Neural crest cell (in vitro differentiated cells): ENCODE measurements at regions not wholly inside any gene's neighbourhood (a gene's known extent, or its start where the extent isn't known, plus 50 kb on each side); places are given as distances from the start of the nearest gene placed in this dataset.

Source experiments
- DNase-seq: peaks from one replicate; pipeline ENCODE4 v3.0.0; 2021; ENCODE audit warnings: low read depth, mixed read lengths, low spot score
- H3K27ac Mint-ChIP-seq: one replicate; pipeline ENCODE4 v1.8.0; 2021; ENCODE audit warnings: mild to moderate bottlenecking, mixed read lengths; ENCODE audit not compliant: unreplicated experiment
- H3K27me3 Mint-ChIP-seq: 2 replicates; pipeline ENCODE4 v1.8.0; 2021; ENCODE audit warnings: low read depth, mild to moderate bottlenecking, mixed read lengths
- H3K36me3 Mint-ChIP-seq: 2 replicates; pipeline ENCODE4 v1.8.0; 2021; ENCODE audit warnings: low read depth, mild to moderate bottlenecking, mixed read lengths
- H3K4me1 Mint-ChIP-seq: 2 replicates; pipeline ENCODE4 v1.8.0; 2021; ENCODE audit warnings: mixed read lengths
- H3K4me3 Mint-ChIP-seq: one replicate; pipeline ENCODE4 v1.8.0; 2021; ENCODE audit warnings: mild to moderate bottlenecking, mixed read lengths
- H3K9me3 Mint-ChIP-seq: 2 replicates; pipeline ENCODE4 v1.8.0; 2021; ENCODE audit warnings: mixed read lengths
- TF ChIP-seq, protein P1 (sequence below): fragments of 200-600 bp; sonication (generic); conservative IDR thresholded peaks from 2 replicates; pipeline ENCODE4 v1.5.0; 2021; ENCODE audit warnings: antibody characterized with exemption, mild to moderate bottlenecking

DNA sequence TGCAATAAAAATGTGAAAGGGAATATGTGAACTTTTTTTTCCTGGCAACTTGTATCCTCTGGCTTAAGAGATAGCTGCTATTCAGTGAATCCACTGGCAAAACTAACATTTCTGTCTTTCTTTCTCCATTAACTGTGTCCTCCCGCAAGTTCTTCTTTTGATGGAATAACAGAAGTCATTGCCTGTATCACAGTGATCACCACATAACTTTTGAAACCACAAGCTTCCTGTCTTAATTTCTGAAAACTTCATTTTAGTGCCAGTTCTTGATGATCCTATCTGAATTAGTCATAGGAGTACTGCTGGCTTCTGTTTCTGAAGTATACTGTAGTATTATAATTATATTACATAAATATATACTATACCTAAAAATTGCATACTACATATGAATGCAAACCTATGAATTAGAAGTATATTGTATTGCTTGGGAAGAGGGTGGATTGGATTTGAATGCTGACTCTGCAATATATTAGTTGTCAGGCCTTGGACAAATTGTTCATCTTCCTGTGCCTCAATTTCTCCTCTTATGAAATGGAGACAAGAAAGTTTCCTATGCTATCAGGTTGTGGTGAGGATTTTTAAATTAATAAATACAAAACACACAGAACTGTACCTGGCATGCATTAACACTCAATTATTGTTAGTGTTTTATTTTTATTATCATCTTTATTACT, 441.6 kb downstream of the CETN3 start:
- TF ChIP-seq, protein P1, sequence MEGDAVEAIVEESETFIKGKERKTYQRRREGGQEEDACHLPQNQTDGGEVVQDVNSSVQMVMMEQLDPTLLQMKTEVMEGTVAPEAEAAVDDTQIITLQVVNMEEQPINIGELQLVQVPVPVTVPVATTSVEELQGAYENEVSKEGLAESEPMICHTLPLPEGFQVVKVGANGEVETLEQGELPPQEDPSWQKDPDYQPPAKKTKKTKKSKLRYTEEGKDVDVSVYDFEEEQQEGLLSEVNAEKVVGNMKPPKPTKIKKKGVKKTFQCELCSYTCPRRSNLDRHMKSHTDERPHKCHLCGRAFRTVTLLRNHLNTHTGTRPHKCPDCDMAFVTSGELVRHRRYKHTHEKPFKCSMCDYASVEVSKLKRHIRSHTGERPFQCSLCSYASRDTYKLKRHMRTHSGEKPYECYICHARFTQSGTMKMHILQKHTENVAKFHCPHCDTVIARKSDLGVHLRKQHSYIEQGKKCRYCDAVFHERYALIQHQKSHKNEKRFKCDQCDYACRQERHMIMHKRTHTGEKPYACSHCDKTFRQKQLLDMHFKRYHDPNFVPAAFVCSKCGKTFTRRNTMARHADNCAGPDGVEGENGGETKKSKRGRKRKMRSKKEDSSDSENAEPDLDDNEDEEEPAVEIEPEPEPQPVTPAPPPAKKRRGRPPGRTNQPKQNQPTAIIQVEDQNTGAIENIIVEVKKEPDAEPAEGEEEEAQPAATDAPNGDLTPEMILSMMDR = no peak
- Mint-ChIP-seq H3K36me3 (no peaks in the 10 kb centered on the region), H3K27me3 (no peaks in the 10 kb centered on the region), H3K27ac (no peak overlapping the region), H3K4me1 (peaks cover 15% of the 10 kb centered on the region), H3K9me3 (no peaks in the 10 kb centered on the region), H3K4me3 (no peak overlapping the region)
- DNase-seq = no peak

DNA sequence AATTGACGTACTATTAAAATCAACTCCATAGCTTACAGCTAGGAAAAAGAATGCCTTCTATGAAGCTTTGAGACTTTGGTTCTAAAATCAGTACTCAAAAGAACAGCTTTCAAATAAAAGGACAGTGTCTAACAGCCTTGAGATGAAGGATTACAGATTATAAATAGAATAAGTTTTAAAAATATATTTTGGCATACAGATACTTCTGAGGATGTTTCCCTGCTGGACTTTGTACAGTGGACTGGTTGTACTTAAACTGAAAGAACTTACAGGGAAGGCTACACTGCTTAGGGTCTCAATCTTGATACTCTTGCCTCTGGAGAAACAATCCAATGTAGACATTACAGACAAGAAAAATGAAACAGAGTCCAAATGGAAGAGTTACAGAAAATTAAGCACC, 452.7 kb downstream of the CETN3 start:
- Mint-ChIP-seq H3K9me3 (peaks cover 5% of the 10 kb centered on the region), H3K4me1 (peaks cover 8% of the 10 kb centered on the region), H3K36me3 (no peaks in the 10 kb centered on the region), H3K27ac (no peak overlapping the region), H3K4me3 (no peak overlapping the region), H3K27me3 (no peaks in the 10 kb centered on the region)
- TF ChIP-seq, protein P1 = no peak
- DNase-seq = no peak

DNA sequence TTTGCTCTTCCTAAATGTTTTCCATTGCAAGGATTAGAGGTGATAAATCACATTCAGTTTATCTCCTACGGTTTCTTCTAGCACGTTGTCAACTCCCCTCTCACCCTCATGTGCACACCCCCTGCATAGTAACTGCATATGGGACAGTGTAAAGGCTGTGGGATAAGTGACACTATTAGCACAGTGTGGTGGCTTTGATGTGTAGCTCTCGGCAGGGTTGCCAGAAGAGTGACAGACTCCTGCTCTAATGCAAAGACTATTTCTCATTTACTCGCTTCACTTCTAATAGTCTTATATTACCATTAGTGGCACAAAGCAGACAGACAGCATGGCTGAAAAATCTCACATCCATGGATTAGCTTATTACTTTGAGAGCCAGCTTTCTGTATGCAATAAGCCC, 454.6 kb downstream of the CETN3 start:
- TF ChIP-seq, protein P1 = no peak
- peaks cover 2% of the 10 kb centered on the region for H3K9me3 Mint-ChIP-seq
- no peak overlapping the region for H3K27ac Mint-ChIP-seq
- H3K36me3 Mint-ChIP-seq = no peaks in the 10 kb centered on the region
- H3K27me3 Mint-ChIP-seq = no peaks in the 10 kb centered on the region
- no peak for DNase-seq
- peaks cover 8% of the 10 kb centered on the region for H3K4me1 Mint-ChIP-seq
- no peak overlapping the region for H3K4me3 Mint-ChIP-seq

DNA sequence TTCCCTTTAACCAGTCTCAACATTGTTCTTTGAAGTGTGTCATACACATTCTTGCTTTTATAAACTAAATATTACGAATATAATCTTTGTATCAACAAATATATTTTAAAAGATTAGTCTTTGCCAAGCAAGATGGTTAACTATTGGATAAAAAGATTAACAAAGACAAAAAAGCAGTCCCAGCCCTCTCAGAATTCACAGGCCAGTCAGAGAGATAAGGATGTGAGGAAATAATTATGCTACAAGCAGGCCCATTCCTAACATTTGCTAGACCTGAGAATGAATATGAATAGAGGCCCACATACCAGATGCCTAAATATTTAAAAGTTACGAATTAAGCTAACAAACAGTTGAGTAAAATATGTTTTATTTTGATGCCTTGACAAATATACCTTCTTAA, 457.7 kb downstream of the CETN3 start:
- Mint-ChIP-seq H3K4me3 (no peak overlapping the region), H3K36me3 (no peaks in the 10 kb centered on the region), H3K9me3 (no peaks in the 10 kb centered on the region), H3K27me3 (no peaks in the 10 kb centered on the region), H3K4me1 (peaks cover 8% of the 10 kb centered on the region), H3K27ac (no peak overlapping the region)
- TF ChIP-seq, protein P1 = no peak
- DNase-seq = no peak

DNA sequence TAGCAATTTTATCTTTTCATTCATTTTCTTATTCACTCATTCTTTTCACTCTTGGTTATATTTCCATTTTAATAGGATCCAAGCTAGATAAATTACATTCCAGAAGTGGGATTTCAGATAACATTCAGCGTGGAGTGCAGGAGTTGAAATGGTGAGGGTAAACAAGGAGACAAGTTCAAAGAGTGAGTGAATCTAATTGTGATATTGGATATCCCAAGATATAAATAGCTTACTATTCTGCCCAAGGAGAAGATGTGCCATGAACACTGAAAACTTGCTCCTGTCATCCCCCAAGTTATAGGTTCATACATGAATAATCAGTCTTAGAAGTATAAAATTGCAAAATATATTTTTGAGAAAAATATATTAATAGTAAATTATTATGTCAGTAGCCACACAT, 459.3 kb downstream of the CETN3 start:
- Mint-ChIP-seq H3K4me3 (no peak overlapping the region), H3K27me3 (no peaks in the 10 kb centered on the region)
- TF ChIP-seq, protein P1 = no peak

More for the DNA sequence above, 459.3 kb downstream of the CETN3 start:
- Mint-ChIP-seq H3K27ac (no peak overlapping the region), H3K36me3 (no peaks in the 10 kb centered on the region), H3K9me3 (no peaks in the 10 kb centered on the region), H3K4me1 (peaks cover 8% of the 10 kb centered on the region)
- DNase-seq = no peak
